ENCODE measurements at regions not wholly inside any gene's neighbourhood (a gene's known extent, or its start where the extent isn't known, plus 50 kb on each side); places are given as distances from the start of the nearest gene placed in this dataset.

- Histone ChIP-seq H3K4me1 (no peaks in the 10 kb centered on the region), H3K4me3 (no peak overlapping the region), H3K9me3 (peaks cover 0 to 4% (median 0%) of the 10 kb centered on the region in 8 donors), H3K27me3 (replicated peaks in 1 of 7) (no peaks in the 10 kb centered on the region), H3K36me3 (no peaks in the 10 kb centered on the region), H3K27ac (no peak overlapping the region)
- 82 to 93% (median 87%) methylated on average over 3 of the region's 3 CpGs for WGBS, 5 donors
- TF ChIP-seq POLR2AphosphoS5 (IDR thresholded peaks at IDR 0.05) (no peak), POLR2A (IDR thresholded peaks at IDR 0.05) (no peak), CTCF (IDR thresholded peaks at IDR 0.05 in 8 of 11, conservative IDR thresholded peaks at IDR 0.05 in 3 of 11) (no peak)
- no peak for DNase-seq
- intact Hi-C loops (cut with DNase I; ENCODE audit: low total_unique reads): no loop called here
Observed at GRCh38 chr1:103986792-103987191, 237.1 kb downstream of the AMY1C start.

DNA sequence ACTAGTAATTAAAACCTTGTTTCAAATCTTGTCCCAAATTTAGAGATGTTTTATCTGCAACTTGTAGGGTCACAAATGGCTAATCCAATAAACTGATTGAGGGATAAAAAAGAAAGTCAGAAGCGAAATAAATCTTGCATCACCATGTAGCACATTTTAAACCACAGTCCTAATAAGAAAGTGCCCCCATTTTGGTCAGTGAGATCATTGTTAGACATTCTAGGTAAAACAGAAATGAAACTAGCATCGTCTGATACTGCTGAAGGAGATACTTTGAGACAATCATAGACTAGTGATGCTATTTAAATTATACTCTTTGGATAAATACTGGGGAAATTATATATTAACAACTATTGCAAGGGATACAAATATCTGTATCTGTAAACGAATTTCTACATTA is 247.9 kb downstream of the AMY1C start:
- H3K9me3 ChIP-seq: no peaks in the 10 kb centered on the region
- intact Hi-C loops (cut with DNase I; ENCODE audit: low total_unique reads): no loop called here
- no peaks in the 10 kb centered on the region for H3K27me3 ChIP-seq (replicated peaks in 1 of 7)
- H3K4me1 ChIP-seq: no peaks in the 10 kb centered on the region
- H3K36me3 ChIP-seq: no peaks in the 10 kb centered on the region
- 35 to 56% (median 47%) methylated on average over 3 of the region's 3 CpGs for WGBS, 5 donors
- no peak overlapping the region for H3K27ac ChIP-seq
- TF ChIP-seq POLR2A (IDR thresholded peaks at IDR 0.05): no peak
- TF ChIP-seq CTCF (IDR thresholded peaks at IDR 0.05 in 8 of 11, conservative IDR thresholded peaks at IDR 0.05 in 3 of 11): no peak
- no peak for TF ChIP-seq POLR2AphosphoS5 (IDR thresholded peaks at IDR 0.05)
- H3K4me3 ChIP-seq: no peak overlapping the region
- DNase-seq: no peak

GRCh38 chr1:104018922-104019674 is 269.4 kb downstream of the AMY1C start:
- Histone ChIP-seq H3K4me3 (no peak overlapping the region), H3K4me1 (no peaks in the 10 kb centered on the region), H3K36me3 (no peaks in the 10 kb centered on the region), H3K9me3 (peaks cover 0 to 10% (median 0%) of the 10 kb centered on the region in 8 donors), H3K27me3 (replicated peaks in 1 of 7) (no peaks in the 10 kb centered on the region), H3K27ac (no peak overlapping the region)
- intact Hi-C loops (cut with DNase I; ENCODE audit: low total_unique reads): no loop called here
- 68 to 95% (median 83%) methylated on average over 1 of the region's 1 CpG for WGBS, 5 donors
- TF ChIP-seq POLR2A (IDR thresholded peaks at IDR 0.05): no peak
- TF ChIP-seq CTCF (IDR thresholded peaks at IDR 0.05 in 8 of 11, conservative IDR thresholded peaks at IDR 0.05 in 3 of 11): no peak
- TF ChIP-seq POLR2AphosphoS5 (IDR thresholded peaks at IDR 0.05): no peak
- no peak for DNase-seq

DNA sequence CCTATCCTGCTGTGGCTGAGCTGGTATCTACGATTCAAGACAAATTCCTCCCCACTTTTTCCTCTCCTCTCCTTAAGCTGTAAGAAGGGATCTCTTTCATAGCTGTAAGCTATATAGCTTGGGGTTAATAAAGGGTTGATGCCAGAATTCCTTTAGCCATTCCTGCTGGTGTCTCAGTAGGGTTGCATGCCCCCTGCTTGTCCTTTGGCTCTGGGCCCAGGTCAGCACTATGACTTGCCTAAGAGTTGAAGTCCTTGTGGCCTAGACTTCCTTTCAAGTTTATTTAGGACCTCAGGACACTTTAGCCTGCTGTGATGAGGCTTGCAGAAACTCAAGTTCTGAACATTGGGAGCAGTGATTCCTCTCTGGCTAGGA is 270.0 kb downstream of the AMY1C start:
- DNase-seq: no peak
- Histone ChIP-seq H3K4me1 (no peaks in the 10 kb centered on the region), H3K9me3 (peaks cover 0 to 10% (median 0%) of the 10 kb centered on the region in 8 donors), H3K27ac (no peak overlapping the region), H3K4me3 (no peak overlapping the region), H3K27me3 (replicated peaks in 1 of 7) (no peaks in the 10 kb centered on the region), H3K36me3 (no peaks in the 10 kb centered on the region)
- intact Hi-C loops (cut with DNase I; ENCODE audit: low total_unique reads): no loop called here
- TF ChIP-seq CTCF (IDR thresholded peaks at IDR 0.05 in 8 of 11, conservative IDR thresholded peaks at IDR 0.05 in 3 of 11): no peak
- 58 to 81% (median 76%) methylated on average over 1 of the region's 1 CpG for WGBS, 5 donors
